ENCODE measurements at regions not wholly inside any gene's neighbourhood (a gene's known extent, or its start where the extent isn't known, plus 50 kb on each side); places are given as distances from the start of the nearest gene placed in this dataset.
"Not testable (repeated sequence)": the region's sequence is repeated elsewhere in the genome, so short reads cannot be mapped to it uniquely, and the experiment has no call there.

GRCh38 chr9:78172610-78173009 is 63.3 kb upstream of the CEP78 start:
- DNase-seq (ENCODE audit: low read depth, low spot score): not testable (repeated sequence)

GRCh38 chr9:78171651-78172050 is 64.2 kb upstream of the CEP78 start:
- DNase-seq (ENCODE audit: low read depth, low spot score): no peak

DNA sequence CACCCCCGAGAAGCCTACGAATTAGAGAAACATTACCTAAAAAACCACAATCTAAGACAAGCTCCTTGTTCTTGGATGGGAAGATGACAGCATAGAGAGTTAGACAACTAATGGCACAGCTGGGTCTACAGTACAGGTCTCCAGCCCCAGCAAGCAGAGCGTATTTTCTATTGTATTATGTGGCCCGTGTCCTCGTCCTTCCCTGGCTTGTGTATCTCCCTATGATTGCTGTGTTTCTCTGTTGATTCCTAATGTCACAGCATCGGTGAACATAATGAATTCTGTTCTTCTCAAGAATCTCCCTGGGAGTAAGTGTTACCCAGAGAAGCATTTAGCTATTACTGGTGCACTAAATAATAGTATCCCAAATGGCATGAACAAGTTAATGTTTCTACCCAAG is 66.8 kb upstream of the CEP78 start:
- no peak for DNase-seq (ENCODE audit: low read depth, low spot score)

DNA sequence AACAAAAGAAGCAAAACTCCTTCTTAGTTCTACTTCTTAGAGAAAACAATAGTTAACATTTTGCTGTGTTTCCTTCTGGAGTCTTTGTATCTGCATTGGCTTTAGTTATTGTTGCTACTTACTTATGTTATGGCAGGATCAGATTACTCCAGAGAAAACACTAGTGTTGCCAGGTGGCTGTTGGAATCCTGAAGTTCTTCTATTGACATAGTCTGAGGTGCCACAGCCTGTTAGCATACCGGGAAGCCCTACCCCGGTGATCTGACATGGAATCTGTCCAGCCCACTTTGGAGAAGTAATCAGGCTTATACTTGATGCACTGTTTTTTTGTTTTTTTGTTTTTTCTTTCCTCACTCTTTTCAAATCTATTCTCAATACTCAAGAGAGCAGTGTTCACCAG is 68.5 kb upstream of the CEP78 start:
- DNase-seq (ENCODE audit: low read depth, low spot score): peak; percentile 23

DNA sequence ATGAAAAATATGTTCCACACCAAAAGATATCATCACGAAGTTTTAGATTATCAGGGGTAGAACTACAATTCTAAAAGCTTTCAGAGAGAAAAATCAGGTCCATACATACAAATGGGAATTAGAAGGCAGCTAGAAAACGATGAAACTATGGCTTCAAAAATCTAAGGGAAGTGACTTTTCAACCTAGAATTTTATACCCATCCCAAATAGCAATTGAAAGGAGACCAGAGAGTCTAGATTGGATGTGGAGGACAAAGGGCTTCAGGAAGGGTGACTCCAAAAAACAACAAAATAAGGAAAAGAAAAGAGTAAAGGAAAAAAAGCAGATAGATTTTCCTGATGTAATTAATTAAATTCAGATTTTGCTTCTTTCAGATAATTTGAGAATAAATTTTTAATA is 72.0 kb upstream of the CEP78 start:
- no peak for DNase-seq (ENCODE audit: low read depth, low spot score)

GRCh38 chr9:78158286-78158685 is 77.6 kb upstream of the CEP78 start:
- DNase-seq (ENCODE audit: low read depth, low spot score): no peak

GRCh38 chr9:78150983-78151356 is 84.9 kb upstream of the CEP78 start:
- DNase-seq (ENCODE audit: low read depth, low spot score): no peak

DNA sequence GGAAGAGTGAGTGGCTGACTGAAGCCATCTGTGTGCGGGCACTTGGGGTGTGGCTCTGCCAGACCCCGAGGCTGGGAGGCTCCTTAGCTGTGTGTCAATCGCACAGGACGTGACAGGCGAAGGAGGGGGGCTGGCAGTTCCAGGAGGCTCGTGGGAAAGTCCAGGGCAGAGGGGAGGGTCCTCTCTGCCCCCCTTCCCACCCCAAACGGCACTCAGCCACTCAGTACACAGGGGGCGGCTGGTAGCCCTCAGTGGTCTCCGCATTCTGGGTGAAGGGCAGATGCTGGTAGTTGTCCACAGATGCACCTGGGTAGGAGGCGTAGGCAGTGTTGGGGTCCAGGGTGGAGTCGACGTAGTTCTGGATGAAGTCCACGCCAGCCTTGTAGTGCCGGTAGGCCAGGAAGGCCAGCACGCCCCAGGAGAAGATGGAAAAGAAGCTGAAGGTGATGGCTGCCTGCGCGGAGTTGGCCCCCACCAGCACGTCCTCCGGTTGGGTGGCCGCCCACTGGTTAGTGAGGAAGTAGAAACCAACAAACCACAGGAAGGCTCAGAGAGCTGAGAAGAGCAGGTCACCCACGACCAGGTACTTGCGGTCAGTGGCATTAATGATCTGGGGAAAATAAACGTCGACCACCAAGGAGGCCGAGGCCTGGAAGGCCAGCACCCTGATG is 85.4 kb upstream of the CEP78 start:
- no peak for DNase-seq (ENCODE audit: low read depth, low spot score)

- DNase-seq (ENCODE audit: low read depth, low spot score): no peak
Observed at GRCh38 chr9:78149702-78150291, 86.1 kb upstream of the CEP78 start.

- DNase-seq (ENCODE audit: low read depth, low spot score): no peak
Observed at GRCh38 chr9:78146241-78146640, 89.6 kb upstream of the CEP78 start.

DNA sequence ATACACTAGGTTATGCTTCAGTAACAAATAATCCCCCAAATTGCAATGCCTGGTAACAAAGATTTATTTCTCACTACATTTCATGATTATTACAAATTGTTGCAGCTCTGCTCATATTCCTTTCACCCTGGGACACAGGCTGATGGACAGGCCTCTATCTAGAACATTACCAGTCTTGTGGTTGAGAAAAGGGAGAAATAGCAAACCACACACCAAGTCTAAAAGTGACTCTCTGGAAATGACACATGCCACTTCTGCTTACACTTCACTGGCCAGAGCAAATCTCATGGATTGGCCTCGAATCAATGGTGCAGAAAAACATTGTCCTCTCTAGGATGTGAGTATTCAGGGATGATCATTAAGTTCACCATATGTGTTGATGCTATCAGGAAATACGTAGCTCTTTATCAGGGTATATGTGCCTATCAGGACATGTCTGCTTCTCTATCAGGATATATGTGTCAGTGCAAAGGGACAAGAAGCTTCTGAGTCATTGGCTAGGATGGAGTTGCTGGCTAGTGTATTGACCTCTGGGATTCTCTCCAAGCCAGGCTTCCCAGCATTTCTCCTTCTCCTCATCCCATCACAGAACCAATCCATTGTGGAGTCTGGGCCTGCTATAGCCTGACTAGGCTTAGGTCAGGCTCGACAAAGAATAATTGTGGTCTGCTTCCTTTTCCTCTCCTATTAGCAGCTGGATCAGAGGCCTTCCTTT is 91.1 kb upstream of the CEP78 start:
- DNase-seq (ENCODE audit: low read depth, low spot score): no peak

GRCh38 chr9:78144008-78144381 is 91.9 kb upstream of the CEP78 start:
- DNase-seq (ENCODE audit: low read depth, low spot score): no peak

DNA sequence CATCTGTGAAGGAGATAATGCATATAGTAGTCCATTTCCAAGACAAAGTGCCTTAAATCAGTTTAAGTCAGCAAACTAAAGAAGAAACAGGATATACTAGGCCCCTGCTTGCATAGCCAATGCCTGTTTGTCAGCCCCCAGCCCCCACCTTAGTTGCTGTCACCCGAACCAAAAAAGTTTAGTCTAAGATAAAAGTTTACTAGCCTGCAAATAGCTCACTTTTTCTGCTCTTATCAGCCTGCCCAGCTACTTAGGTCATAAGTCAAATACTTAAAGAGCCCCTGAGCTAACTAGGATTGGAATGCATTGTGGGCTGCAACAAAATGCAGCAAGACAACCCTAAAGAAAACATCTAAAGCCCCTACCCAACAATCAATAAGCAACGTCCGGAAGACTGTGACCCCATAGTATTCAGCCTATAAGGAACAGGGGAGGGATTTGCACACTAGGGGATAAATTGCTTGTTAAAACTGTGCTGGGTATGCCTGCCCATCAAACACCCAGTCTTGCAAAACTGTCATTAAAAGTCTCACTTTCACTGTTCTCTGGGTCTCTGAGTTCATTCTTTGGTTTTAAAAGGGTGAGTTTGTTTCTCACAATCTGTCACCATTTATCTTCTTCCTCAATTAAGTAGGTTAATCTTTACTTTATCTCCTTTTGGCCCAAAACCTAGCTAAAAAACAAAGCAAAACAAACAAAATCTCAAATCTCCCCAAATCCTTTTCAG is 92.4 kb upstream of the CEP78 start:
- no peak for DNase-seq (ENCODE audit: low read depth, low spot score)

- not testable (repeated sequence) for DNase-seq (ENCODE audit: low read depth, low spot score)
Observed at GRCh38 chr9:78142264-78142663, 93.6 kb upstream of the CEP78 start.

DNA sequence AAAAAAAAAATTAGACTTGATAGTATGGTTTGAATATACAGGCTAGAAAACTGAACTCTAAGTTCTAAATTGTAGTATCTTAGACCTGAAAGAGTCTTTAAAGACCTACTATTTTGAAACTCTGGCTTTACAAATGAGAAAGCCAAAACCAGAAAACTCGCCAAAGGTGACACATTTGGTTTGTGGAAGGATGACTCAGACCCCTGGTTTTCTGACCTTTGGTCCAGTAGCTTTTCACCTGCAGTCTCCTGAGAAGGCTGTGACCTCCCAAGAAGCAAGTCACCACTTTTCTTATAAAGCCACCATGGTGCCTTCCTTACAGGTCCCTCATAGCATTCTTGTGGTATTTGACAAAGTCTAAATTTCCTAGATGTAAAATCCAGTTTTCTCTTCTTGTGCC is 102.1 kb upstream of the CEP78 start:
- DNase-seq (ENCODE audit: low read depth, low spot score): no peak

- no peak for DNase-seq (ENCODE audit: low read depth, low spot score)
Observed at GRCh38 chr9:78132701-78133058, 101.1 kb upstream of the GNAQ start.

DNA sequence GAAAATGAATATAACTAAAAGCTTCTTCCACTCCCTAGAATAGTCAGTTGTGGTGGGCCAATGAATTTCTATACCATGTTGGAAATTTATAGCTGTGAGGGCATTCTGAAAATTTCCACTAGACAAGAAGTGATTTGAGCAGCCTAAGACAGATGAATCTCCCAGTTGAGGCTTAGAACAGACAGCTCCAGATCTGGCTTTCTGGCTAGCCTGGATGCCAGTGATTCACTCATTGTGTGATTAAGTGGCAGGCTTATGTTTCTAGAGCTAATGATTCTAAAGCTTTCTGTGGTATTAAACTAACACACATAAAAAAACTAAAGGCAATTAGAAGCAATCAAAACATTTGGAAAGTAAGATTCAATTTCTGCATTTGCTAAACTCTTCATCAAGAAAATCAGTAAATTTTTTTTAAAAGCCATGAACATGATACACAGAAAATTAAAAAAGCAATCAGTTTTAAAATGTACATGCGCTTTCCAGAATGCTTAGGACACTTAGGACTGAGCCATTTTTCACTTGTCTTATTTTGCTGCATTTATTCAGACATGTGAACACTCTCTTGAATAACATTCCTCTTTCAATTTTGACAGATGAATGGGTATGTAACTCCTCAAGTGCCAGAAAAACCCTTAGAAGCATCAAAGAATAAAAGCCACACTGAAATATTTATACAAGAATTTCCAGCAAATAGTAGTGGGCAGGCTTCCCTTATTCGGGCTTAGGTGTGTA is 100.5 kb upstream of the GNAQ start:
- DNase-seq (ENCODE audit: low read depth, low spot score): no peak

GRCh38 chr9:78130853-78131252 is 99.2 kb upstream of the GNAQ start:
- no peak for DNase-seq (ENCODE audit: low read depth, low spot score)

DNA sequence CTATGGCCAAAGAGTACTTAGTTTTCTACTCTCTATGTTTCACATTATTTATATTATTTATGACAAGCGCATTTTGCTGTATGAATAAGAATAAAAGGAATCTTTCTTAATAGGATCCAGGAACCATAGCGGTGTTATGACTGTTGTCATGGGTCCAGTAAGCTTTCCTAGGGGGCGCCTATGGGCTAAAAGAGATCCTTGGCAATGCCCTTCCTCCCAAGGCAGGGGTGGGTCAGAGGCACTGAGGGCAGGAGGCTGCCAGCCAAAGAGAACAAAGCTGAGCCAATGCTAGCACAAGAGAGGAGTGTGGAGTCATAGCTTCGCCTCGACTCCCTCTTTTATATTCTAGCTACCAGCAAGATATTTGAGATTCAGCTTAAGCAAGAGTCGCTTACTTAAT is 98.4 kb upstream of the GNAQ start:
- no peak for DNase-seq (ENCODE audit: low read depth, low spot score)

DNA sequence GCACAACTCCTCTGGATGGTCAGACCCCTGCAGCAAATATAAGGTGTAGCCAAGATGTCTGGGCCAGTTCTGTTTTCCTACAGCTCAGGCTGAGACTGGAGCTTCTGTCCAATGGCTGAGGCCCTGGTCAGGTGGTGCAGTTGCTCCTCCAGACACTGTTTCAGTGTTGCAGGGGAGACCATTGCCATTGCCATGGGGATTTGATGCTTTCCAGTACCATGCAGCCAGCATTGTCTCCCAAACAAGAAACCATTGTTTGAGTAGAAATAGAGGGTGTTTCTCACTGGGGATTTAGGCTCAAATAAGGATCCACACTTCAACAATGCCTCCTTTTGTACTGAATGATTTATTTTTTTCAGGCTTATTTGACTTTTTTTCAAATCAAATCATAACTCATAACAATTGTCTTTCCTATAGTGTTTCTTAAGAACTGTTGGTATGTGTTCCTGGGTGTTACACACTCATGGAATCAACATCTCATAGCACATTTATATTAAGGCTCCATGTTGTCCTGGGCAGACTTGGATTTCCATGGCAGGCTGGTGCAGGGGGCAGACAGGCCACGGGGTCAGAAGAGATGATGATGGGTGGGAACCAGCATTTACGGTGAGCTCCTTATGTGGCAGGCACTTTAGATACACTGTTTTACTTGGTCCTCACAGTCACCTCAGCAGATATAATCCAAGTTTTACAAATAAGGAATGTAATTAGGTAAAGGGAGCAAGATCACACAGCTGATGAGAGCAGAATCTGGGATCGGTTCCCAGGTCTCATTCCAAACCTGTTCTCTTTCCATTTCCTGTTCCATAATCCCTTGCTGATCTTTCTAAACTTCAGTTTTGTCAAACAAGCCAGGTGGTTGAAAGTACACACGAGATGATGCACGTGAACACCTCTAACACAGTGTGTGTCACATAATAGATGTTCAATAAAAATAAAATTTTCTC is 95.9 kb upstream of the GNAQ start:
- no peak for DNase-seq (ENCODE audit: low read depth, low spot score)

DNA sequence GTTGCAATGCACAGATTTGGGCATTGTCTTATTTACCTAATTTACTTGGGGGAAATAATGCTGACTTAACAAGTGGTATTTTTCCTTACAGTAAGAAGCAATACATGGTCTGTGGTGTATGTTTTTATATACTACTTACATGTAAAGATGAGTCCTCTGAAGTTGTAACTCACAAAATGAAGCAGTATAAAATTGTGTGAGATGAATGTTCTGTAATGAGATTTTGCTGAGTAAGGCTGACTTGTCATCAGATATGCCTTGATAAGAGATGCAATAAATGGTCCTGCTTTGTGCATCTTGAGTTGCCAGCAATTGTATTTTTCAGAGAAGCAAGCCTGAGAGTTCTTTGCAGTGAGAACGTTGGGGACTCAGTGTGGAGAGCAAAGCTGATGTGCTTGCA is 92.2 kb upstream of the GNAQ start:
- DNase-seq (ENCODE audit: low read depth, low spot score): no peak

All from smooth muscle cell of the brain vasculature (primary cell).